ENCODE measurements at regions not wholly inside any gene's neighbourhood (a gene's known extent, or its start where the extent isn't known, plus 50 kb on each side); places are given as distances from the start of the nearest gene placed in this dataset.

- in situ Hi-C loops (cut with HindIII; ENCODE audit: low sequenced_read_pairs) = no loop called here
Observed at GRCh38 chr1:222935239-222935900, 120.5 kb downstream of the DISP1 start.

GRCh38 chr1:222936042-222936441 lies 121.2 kb downstream of the DISP1 start:
- in situ Hi-C loops (cut with HindIII; ENCODE audit: low sequenced_read_pairs) = no loop called here
- no peak for DNase-seq (ENCODE audit: low read depth, low spot score)
- no peak overlapping the region for H3K4me3 ChIP-seq (ENCODE audit: low read depth, low read length)
- TF ChIP-seq CTCF (IDR thresholded peaks at IDR 0.05; ENCODE audit: low read depth, low read length) = no peak

More at GRCh38 chr1:222935239-222935900, 120.5 kb downstream of the DISP1 start:
- DNase-seq (ENCODE audit: low read depth, low spot score) = no peak
- H3K4me3 ChIP-seq (ENCODE audit: low read depth, low read length) = no peak overlapping the region
- no peak for TF ChIP-seq CTCF (IDR thresholded peaks at IDR 0.05; ENCODE audit: low read depth, low read length)

- no peak for DNase-seq (ENCODE audit: low read depth, low spot score)
- no peak for TF ChIP-seq CTCF (IDR thresholded peaks at IDR 0.05; ENCODE audit: low read depth, low read length)
- in situ Hi-C loops (cut with HindIII; ENCODE audit: low sequenced_read_pairs) = no loop called here
- H3K4me3 ChIP-seq (ENCODE audit: low read depth, low read length) = no peak overlapping the region
Observed at GRCh38 chr1:222938986-222939385, 124.1 kb downstream of the DISP1 start.

- no peak for DNase-seq (ENCODE audit: low read depth, low spot score)
- no peak for TF ChIP-seq CTCF (IDR thresholded peaks at IDR 0.05; ENCODE audit: low read depth, low read length)
Observed at GRCh38 chr1:222940095-222940494, 125.3 kb downstream of the DISP1 start.

GRCh38 chr1:222940906-222941305 lies 126.1 kb downstream of the DISP1 start:
- no peak for TF ChIP-seq CTCF (IDR thresholded peaks at IDR 0.05; ENCODE audit: low read depth, low read length)
- in situ Hi-C loops (cut with HindIII; ENCODE audit: low sequenced_read_pairs) = no loop called here
- no peak for DNase-seq (ENCODE audit: low read depth, low spot score)
- no peak overlapping the region for H3K4me3 ChIP-seq (ENCODE audit: low read depth, low read length)

More at GRCh38 chr1:222940095-222940494, 125.3 kb downstream of the DISP1 start:
- H3K4me3 ChIP-seq (ENCODE audit: low read depth, low read length) = no peak overlapping the region
- in situ Hi-C loops (cut with HindIII; ENCODE audit: low sequenced_read_pairs) = no loop called here

GRCh38 chr1:222941425-222941824 lies 126.6 kb downstream of the DISP1 start:
- TF ChIP-seq CTCF (IDR thresholded peaks at IDR 0.05; ENCODE audit: low read depth, low read length) = no peak
- in situ Hi-C loops (cut with HindIII; ENCODE audit: low sequenced_read_pairs) = no loop called here
- DNase-seq (ENCODE audit: low read depth, low spot score) = no peak
- no peak overlapping the region for H3K4me3 ChIP-seq (ENCODE audit: low read depth, low read length)

All from astrocyte of the spinal cord (primary cell).